ENCODE measurements at regions not wholly inside any gene's neighbourhood (a gene's known extent, or its start where the extent isn't known, plus 50 kb on each side); places are given as distances from the start of the nearest gene placed in this dataset.
"Not testable (repeated sequence)": the region's sequence is repeated elsewhere in the genome, so short reads cannot be mapped to it uniquely, and the experiment has no call there.

DNA sequence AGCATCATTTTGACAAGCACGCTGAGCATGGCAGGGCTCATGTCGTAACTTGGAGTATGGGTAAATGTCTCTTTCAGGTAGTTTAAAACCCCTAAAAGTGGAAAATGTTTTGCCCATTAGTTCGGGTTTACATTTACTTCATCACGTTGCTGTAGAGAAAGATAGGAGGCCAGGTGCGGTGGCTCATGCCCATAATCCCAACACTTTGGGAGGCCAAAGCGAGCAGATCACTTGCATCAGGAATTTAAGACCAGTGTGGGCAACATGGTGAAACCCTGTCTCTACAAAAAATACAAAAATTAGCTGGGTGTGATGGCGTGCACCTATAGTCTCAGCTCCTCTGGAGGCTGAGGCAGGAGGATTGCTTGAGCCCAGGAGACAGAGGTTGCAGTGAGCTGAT lies 289.6 kb downstream of the GOLGA6L6 start:
- not testable (repeated sequence) for TF ChIP-seq EZH2 (IDR thresholded peaks at IDR 0.05; ENCODE audit: borderline replicate concordance, low read depth, low read length, severe bottlenecking)
- TF ChIP-seq, protein P1, sequence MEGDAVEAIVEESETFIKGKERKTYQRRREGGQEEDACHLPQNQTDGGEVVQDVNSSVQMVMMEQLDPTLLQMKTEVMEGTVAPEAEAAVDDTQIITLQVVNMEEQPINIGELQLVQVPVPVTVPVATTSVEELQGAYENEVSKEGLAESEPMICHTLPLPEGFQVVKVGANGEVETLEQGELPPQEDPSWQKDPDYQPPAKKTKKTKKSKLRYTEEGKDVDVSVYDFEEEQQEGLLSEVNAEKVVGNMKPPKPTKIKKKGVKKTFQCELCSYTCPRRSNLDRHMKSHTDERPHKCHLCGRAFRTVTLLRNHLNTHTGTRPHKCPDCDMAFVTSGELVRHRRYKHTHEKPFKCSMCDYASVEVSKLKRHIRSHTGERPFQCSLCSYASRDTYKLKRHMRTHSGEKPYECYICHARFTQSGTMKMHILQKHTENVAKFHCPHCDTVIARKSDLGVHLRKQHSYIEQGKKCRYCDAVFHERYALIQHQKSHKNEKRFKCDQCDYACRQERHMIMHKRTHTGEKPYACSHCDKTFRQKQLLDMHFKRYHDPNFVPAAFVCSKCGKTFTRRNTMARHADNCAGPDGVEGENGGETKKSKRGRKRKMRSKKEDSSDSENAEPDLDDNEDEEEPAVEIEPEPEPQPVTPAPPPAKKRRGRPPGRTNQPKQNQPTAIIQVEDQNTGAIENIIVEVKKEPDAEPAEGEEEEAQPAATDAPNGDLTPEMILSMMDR (IDR thresholded peaks at IDR 0.05; ENCODE audit: borderline replicate concordance, extremely low read depth, low read length, poor library complexity, severe bottlenecking): not testable (repeated sequence)

All from DND-41 (cell line).